Left hindlimb (tissue), 1 donor: ENCODE measurements at regions not wholly inside any gene's neighbourhood (a gene's known extent, or its start where the extent isn't known, plus 50 kb on each side); places are given as distances from the start of the nearest gene placed in this dataset.
"Not testable (repeated sequence)": the region's sequence is repeated elsewhere in the genome, so short reads cannot be mapped to it uniquely, and the experiment has no call there.

Experiments
- DNase-seq: peaks from one replicate; pipeline ENCODE4 v3.0.0-alpha.2; 2018

DNA sequence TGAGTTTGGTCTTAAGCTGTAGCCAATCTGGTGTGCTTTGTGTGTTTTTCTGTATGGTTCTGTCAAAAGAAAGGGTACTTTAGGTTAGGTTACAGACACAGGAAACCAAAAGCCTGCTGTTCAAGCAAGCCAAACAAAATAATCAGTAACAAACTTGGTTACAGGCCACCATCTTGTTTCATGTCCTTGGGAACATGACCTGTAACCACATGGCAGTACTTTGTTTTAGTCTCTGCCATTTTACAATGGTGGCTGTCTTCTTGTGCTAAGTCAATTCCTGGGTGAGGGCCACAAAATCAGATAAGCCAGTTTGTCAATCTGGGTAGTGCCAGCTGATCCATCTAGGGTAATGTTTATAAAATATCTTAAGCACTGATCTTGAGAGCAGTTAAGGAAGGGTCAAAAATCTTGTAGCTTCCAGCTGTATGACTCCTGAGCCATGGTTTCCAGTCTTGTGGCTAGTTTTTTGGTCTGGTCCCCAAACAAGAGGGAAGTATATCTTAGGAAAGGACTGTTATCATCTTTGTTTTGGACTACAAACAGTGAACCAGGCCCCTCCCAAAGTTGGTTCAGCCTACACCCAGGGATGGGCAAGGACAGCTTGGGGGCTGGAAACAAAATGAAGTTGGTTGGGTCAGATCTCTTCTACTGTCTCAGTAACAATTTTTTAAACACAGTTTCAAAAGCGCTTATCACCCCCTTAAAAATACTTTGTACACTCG lies 90.0 kb downstream of the IGLL5 start:
- DNase-seq: no peak

GRCh38 chr22:22978637-22979036 lies 91.0 kb downstream of the IGLL5 start:
- DNase-seq: no peak

DNA sequence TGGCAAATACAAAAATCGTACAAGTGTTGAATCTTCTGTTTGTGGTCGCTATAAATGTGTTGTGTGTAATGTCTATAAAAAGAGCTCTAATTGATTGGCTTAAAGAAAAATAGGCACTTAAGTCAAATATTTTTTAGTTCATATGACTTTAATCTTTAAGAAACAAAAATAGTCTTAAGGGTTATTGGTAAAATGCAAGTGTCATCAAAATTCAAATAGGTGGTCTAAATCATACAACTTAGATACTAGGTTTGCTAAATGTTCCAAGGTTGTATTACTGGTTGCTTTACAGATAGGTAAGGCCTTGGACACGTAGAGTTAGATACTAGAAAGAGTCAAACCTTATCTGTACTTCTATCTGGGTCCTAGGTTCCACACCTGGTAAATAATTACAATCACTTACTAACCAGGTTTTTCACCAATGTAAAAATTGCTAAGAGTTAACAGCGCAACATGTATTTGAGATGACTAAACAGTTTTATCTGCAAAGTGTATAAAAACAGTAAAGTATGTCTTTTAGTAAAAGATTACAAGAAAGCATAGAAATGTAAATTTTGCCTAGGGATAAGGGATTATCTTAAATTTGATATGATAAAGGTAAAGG lies 91.1 kb upstream of the GNAZ start:
- DNase-seq: no peak

DNA sequence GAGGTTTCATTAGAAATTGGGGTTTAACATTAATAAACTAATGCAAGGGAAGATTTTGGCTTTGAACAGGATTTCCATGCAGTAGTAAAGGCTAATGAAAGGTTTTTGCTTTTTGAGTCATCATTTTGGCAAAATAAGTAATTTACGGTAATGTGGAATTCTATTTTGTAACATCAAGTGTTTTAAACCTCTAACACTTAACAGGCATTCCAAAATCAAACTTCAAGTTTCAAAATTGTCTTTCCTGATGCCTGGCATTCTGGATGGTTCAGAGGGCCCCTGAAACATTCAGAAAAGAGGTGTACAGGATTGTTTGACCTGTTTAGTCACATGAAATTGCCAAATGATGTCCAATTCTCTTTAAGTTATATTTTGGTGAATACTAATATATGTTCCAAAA lies 90.4 kb upstream of the GNAZ start:
- no peak for DNase-seq

DNA sequence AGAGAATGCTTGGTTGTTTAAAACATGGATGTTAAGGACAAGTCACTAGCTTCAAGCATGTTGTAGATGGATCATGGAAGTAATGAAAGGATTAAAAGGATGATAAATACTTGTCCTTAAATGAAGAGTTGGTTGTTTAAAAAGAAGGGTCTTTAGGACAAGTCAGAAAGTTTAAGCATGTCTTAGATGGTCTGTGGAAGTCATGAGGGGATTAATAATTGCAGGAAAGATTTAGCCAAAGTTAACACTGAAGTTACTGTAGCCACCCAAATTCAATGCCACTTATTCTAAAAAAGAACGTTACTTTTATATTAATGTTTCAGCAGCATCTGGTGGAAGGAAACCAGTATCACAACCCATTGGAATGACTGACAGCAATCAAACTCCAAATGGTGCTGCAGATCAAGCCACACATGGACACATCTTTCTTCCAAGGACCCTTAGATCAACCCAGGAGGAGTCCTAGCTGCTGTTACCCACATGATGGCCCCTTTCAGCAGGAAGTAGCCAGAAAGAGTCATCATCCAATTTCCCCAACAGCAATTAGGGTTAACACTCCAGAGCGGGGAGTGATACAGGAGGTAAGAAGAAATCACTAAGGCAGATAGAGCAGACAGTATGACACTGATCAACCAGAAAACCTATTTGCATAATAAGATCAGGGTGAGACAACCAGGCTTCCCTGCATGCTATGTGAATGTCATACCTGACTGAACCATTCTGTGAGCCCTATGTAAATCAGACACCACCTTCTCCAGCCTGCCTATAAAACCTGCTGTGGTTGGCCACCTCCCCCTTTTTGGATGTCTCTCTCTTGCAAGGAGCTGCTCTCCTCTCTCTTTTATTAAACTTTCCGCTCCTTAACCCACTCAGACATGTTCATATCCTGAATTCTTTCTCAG lies 88.4 kb upstream of the GNAZ start:
- no peak for DNase-seq

- DNase-seq: no peak
These were observed 87.7 kb upstream of the GNAZ start for GRCh38 chr22:22982616-22983015.

DNA sequence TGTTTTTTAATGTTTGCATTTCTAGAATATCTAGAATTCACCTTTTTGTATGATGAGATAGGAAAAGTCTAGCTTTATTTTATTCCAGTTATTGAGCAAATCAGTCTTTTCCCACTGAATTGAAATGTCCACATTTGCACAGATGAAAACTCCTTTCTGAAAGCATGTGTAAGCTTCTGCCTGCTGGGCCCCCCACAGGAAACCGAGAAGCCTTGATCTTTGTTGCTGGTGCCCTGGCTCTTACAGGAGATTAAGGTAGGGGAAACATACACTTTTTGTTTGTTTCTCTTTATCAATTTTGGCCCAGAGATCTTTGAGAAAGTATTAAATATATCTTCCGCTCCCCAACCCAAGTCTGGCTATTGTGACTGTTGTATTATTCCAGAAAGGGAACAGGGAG lies 87.2 kb upstream of the GNAZ start:
- no peak for DNase-seq

DNA sequence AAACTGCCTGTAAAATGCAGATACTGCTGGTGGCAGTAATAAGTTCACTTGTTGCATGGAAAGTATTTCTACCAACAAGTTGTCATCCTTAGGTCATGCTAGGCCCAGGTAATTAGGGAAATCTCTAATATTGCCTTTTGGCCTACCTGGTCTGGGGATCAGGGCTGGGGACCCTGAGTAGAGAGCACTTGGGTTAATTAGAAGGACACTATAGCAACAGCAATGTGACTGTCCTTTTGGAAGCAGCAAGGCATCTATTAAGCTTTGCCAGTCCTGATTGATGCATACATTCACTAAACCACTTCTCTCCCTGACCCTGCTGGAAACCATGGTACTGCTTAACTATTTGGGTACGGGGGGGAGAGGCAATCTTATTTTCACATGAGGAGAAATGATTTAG lies 86.5 kb upstream of the GNAZ start:
- DNase-seq: no peak

GRCh38 chr22:22984967-22985366 lies 85.4 kb upstream of the GNAZ start:
- no peak for DNase-seq

GRCh38 chr22:22986008-22986407 lies 84.3 kb upstream of the GNAZ start:
- DNase-seq: no peak

- no peak for DNase-seq
These were observed 83.7 kb upstream of the GNAZ start for GRCh38 chr22:22986640-22987039.

DNA sequence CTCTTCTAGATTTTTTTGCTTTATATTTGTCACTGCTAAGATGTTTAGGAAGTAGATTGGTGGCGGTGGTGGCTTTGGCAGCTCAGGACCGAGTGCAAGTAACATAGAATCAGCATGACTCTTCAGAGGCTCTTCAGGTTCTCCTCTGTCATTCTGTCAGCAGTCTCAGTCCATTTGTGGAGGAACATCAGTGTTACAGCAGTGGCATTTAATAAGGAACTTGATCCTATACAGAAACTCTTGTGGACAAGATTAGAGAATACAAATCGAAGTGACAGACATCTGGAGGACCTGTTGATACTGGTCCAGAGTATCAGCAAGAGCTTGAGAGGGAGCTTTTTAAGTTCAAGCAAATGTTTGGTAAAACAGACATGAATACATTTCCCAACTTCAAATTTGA lies 82.2 kb upstream of the GNAZ start:
- no peak for DNase-seq

DNA sequence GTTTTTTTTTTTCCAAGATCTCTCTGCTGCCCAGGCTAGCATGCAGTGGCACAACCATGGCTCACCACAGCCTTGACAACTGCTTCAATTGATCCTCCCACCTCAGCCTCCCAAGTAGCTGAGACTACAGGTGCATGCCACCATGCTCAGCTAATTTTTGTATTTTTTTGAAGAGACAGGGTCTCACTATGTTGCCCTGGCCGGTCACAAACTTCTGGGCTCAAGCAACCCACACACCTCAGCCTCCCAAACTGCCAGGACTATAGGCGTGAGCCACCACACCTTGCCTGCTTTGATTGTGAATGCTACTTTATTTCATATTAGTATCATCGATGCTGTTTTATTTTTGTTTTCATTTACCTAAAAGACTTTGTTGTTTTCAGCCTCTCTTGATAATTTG lies 81.5 kb upstream of the GNAZ start:
- DNase-seq: no peak

- DNase-seq: no peak
These were observed 80.5 kb upstream of the GNAZ start for GRCh38 chr22:22989856-22990255.

- DNase-seq: not testable (repeated sequence)
These were observed 79.4 kb upstream of the GNAZ start for GRCh38 chr22:22990711-22991505.

GRCh38 chr22:22992474-22992873 lies 77.8 kb upstream of the GNAZ start:
- DNase-seq: no peak

- DNase-seq: no peak
These were observed 77.1 kb upstream of the GNAZ start for GRCh38 chr22:22993184-22993583.

- no peak for DNase-seq
These were observed 75.2 kb upstream of the GNAZ start for GRCh38 chr22:22995166-22995565.

DNA sequence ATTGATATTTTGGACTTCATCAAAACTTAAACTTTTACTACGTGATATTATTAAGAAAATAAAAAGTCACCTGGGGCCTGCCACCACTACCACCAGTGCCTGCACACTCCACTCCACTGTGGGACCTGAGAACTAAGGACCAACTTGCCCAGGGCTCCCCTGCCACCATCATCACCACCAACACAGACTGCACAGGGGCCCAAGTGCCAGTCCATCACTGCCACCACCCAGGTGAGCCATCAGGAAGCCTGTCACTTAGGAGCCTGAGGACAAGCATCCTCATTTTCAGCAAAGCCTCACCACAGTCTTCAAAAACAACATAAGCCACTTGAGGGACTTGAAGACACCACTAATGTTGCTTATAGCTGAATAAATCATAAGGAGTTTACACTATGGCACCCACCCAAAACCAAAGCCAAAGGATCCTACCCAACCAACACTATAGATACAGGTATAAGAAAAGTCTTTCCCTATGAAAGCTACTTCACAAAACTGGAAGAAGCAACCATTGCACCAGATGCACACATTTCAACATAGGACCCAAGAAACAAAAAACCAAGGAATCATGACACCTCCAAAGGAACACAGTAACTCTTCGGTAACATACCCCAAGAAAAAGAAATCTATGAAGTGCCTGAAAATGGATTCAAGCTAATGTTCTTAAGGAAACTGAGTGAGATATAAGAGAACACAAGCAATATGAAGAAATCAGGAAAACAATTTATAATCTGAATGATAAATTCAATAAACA lies 73.6 kb upstream of the GNAZ start:
- no peak for DNase-seq

- DNase-seq: no peak
These were observed 72.9 kb upstream of the GNAZ start for GRCh38 chr22:22997262-22997898.

- DNase-seq: no peak
These were observed 72.3 kb upstream of the GNAZ start for GRCh38 chr22:22997988-22998387.

DNA sequence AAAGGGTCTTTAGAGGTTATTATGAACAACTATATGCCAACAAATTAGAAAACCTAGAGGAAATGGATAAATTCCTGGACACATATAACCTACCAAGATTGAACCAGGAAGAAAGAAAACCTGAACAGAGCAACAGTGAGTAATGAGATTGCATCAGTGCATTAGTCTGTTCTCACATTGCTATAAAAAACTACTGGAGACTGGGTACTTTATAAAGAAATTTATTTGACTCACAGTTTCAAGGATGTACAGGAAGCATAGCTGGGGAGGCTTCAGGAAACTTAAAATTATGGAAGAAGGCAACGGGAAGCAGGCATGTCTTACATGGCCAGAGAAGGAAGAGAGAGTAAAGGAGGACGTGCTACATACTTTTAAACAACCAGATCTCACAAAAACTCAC lies 70.8 kb upstream of the GNAZ start:
- no peak for DNase-seq
